GM11168 (cell line): ENCODE measurements at regions not wholly inside any gene's neighbourhood (a gene's known extent, or its start where the extent isn't known, plus 50 kb on each side); places are given as distances from the start of the nearest gene placed in this dataset.

Experiments
- in situ Hi-C: fragments of 300-500 bp; cut with MboI; formaldehyde crosslinking; loops from one replicate; pipeline ENCODE4 v1.12.0; 2022; ENCODE audit warnings: low sequenced_read_pairs; ENCODE audit not compliant: unreplicated experiment

GRCh38 chr4:79043138-79043537 is 103.9 kb upstream of the PAQR3 start:
- in situ Hi-C loops = no loop called here

- in situ Hi-C loops = no loop called here
These were observed 102.9 kb upstream of the PAQR3 start for GRCh38 chr4:79042079-79042674.

DNA sequence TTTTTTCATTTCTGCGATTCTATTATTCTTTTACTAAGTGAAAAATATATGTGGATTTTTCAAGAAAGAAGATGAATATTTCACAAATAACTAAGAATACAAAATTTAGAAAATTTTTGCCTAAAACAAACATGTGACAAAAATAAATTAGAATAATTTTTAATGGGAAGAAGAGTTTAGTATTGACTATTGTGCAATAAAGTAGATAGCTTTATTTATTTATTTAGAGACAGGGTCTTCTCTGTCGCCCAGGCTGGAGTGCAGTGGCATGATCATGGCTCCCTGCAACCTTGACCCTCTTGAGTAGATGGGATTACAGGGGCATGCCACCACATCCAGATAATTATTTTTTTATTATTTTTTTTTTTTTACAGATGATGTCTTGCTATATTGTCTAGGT is 95.3 kb upstream of the PAQR3 start:
- in situ Hi-C loops = no loop called here

- in situ Hi-C loops = no loop called here
These were observed 91.7 kb upstream of the PAQR3 start for GRCh38 chr4:79030973-79031372.

GRCh38 chr4:79027656-79028055 is 88.4 kb upstream of the PAQR3 start:
- in situ Hi-C loops = no loop called here

DNA sequence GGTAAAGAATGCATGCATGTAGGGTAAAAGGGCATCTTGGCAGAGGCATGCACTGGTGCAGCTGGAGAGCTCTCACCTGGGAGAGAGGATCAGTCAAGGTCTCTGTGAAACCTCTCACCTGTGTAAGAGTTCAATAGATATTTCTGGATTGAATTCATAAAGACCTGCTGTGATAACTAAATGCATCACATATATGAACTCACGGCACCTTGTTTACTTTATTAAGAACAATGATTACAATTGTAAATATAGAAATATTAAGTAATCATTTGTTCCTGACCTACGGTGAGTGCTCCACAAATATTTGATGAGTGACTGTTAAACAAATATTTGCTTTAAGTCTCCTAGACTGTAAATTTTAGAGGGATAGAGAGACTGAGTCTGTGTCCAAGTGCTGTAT is 85.9 kb upstream of the PAQR3 start:
- in situ Hi-C loops = no loop called here

GRCh38 chr4:79023799-79024770 is 84.8 kb upstream of the PAQR3 start:
- in situ Hi-C loops = no loop called here

DNA sequence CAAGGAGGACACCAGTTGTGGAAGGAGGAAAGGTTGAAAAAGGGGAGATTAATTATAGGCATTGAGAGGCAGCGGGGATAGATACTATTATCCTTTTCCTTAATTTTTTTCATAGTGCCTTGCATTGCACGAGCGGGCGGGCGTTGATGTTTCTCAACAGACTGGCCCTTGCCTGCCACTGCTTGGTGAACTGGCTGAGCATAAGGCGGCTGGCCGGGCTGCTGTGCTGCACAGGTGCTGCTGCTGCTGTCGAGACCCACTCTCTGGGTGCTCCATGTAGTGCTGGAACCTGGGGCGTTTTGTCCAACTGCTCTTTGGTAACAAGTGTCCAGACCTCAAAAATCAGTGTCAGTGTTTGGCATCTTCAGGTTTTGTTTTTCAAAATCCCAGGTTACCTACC is 83.3 kb upstream of the PAQR3 start:
- in situ Hi-C loops = no loop called here

- in situ Hi-C loops = no loop called here
These were observed 78.2 kb upstream of the PAQR3 start for GRCh38 chr4:79017481-79017880.

DNA sequence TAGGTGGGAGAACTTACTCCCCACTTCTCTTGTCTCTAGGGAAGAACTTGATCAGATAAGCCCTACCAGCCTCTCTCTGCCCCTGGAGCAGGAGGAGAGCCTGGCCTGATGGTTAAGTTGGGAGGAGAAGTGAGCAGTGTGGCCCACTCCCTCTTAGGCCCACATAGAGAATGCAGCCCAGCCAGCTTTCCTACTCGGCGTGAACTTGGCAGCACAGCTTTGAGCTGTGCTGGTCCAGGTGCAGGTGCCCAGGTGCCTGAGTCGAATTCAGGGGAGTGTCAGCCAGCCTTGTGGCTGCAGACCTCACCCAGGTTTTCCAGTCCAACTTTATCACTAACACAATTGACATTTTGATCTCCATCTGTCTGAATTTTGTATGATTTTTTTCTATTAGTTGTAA is 77.6 kb upstream of the PAQR3 start:
- in situ Hi-C loops = no loop called here

DNA sequence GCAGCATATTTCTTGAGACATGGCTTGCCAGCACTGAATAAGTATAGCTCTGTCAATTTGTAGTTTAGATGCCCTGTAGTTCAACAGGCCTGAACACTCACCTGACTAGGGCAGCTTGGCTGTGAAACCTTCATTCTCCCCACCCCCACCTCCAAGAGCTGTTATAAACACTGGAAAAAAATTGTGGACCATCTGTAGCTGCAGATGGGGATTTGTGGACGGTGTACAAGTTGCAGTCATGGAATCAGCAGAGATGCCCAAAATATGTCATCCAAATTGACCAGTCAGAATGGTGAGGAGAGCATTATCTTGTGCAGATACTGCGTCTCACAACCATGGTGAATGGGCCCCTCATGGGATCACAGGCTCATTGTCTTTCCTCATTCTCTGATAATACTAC is 76.2 kb upstream of the PAQR3 start:
- in situ Hi-C loops = no loop called here

- in situ Hi-C loops = no loop called here
These were observed 75.0 kb upstream of the PAQR3 start for GRCh38 chr4:79014230-79014629.

DNA sequence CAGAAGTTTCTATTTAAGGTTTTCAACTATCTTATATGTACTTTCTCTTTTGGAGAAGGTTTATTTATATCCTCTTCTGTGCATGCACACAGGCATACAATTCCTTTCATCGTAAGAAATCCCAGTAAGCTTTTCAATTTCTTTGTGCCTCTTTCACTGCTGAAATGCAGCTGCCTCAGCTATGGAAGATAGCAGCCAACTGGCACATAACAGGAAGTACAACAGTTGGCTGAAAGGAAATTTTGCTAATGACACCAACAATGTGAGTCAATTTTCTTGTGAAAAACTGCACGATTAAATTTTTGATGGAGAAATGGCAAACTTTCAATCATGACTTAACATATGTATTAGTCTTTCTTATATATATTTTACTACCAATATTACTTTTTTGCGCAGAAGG is 74.5 kb upstream of the PAQR3 start:
- in situ Hi-C loops = no loop called here

DNA sequence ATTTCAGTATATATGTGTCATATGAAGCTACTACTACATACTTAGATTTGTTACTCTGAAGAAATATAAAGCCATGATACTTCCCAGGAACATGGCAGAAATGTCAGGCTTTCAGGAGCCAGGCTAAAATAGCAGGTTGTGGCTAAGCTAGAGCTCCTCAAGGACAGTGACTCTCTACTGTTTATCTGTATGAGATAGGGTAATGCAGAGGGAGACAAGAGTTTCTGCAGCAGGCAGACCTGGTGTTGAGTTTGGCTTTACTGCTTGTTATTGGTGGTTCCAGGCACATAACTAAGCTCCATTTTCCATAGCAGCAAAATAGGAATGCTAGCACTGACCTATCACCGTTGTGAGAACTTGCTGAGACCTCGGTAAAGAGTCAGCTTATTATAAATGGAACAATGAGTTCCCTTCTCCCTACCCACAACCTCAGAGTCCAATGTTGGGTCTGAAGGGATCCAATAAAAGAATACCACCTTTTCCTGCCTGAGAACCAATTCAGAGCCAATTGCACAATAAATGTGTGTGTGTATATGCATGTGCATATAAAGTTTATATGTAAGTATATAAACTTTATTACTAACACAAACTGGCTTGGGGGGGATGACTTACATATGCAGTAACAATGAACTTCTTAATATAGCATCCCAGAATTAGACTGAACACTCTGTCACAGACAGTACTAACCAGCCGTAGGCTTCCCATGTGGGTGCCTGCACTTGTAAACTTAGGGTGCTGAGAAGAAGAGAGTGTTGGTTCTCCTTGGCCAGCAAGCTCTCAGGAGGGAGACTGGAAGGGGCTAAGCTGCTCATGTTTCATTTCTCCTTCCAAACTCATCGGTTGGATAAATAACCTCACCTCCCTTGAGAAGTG is 51.9 kb upstream of the PAQR3 start:
- in situ Hi-C loops = no loop called here

- in situ Hi-C loops = no loop called here
These were observed 50.5 kb upstream of the PAQR3 start for GRCh38 chr4:78989697-78990270.
